H9 (cell line): ENCODE measurements at regions not wholly inside any gene's neighbourhood (a gene's known extent, or its start where the extent isn't known, plus 50 kb on each side); places are given as distances from the start of the nearest gene placed in this dataset.

ENCODE experiments used
- DNase-seq: peaks from one replicate; pipeline ENCODE4 v3.0.0-alpha.2; 2017
- H2AFZ ChIP-seq: one replicate; pipeline ENCODE4 v1.6.1; 2013; ENCODE audit warnings: mild to moderate bottlenecking, low read length, control low read depth, moderate library complexity
- H2AK5ac ChIP-seq: 2 replicates; pipeline ENCODE4 v1.6.1; 2013; ENCODE audit warnings: low read length, control low read depth, mixed read lengths; ENCODE audit not compliant: insufficient read length
- H2BK120ac ChIP-seq: one replicate; pipeline ENCODE4 v1.6.1; 2013; ENCODE audit warnings: low read depth, mild to moderate bottlenecking, low read length, control low read depth, inconsistent platforms; ENCODE audit not compliant: poor library complexity, severe bottlenecking
- H2BK12ac ChIP-seq: 2 replicates; pipeline ENCODE4 v1.6.1; 2013; ENCODE audit warnings: low read length, control low read depth, mixed read lengths, low read depth; ENCODE audit not compliant: insufficient read length
- H2BK15ac ChIP-seq: 2 replicates; pipeline ENCODE4 v1.6.1; 2013; ENCODE audit warnings: low read depth, low read length, control low read depth
- H2BK20ac ChIP-seq: one replicate; pipeline ENCODE4 v1.6.1; 2013; ENCODE audit warnings: low read depth, mild to moderate bottlenecking, low read length, control low read depth, inconsistent platforms; ENCODE audit not compliant: poor library complexity, severe bottlenecking
- H2BK5ac ChIP-seq: 2 replicates; pipeline ENCODE4 v1.6.1; 2013; ENCODE audit warnings: low read length, control low read depth, mixed read lengths; ENCODE audit not compliant: insufficient read length
- H3K14ac ChIP-seq: 2 replicates; pipeline ENCODE4 v1.6.1; 2013; ENCODE audit warnings: low read length, control low read depth; ENCODE audit not compliant: insufficient read depth
- H3K18ac ChIP-seq: 2 replicates; pipeline ENCODE4 v1.6.1; 2013; ENCODE audit warnings: low read depth, mild to moderate bottlenecking, mixed read lengths, low read length, control low read depth; ENCODE audit not compliant: insufficient read length
- H3K23ac ChIP-seq: 2 replicates; pipeline ENCODE4 v1.6.1; 2013; ENCODE audit warnings: low read length, control low read depth, mixed read lengths, low read depth; ENCODE audit not compliant: insufficient read length
- H3K23me2 ChIP-seq: 2 replicates; pipeline ENCODE4 v1.6.1; 2013; ENCODE audit warnings: low read depth, mild to moderate bottlenecking, mixed read lengths, low read length, control low read depth; ENCODE audit not compliant: insufficient read length, poor library complexity, severe bottlenecking
- H3K27ac ChIP-seq: 2 replicates; pipeline ENCODE4 v1.5.1; 2013; ENCODE audit warnings: low read length, control low read depth, mixed read lengths, low read depth; ENCODE audit not compliant: insufficient read length
- H3K27me3 ChIP-seq: 2 replicates; pipeline ENCODE4 v1.6.1; 2013; ENCODE audit warnings: low read length, control low read depth, inconsistent platforms; ENCODE audit not compliant: insufficient read depth
- H3K4ac ChIP-seq: 2 replicates; pipeline ENCODE4 v1.6.1; 2013; ENCODE audit warnings: low read depth, mild to moderate bottlenecking, control low read depth, inconsistent platforms, low read length, moderate library complexity
- H3K4me1 ChIP-seq: 2 replicates; pipeline ENCODE4 v1.6.1; 2013; ENCODE audit warnings: low read length, control low read depth, inconsistent platforms; ENCODE audit not compliant: insufficient read depth
- H3K4me2 ChIP-seq: 2 replicates; pipeline ENCODE4 v1.6.1; 2013; ENCODE audit warnings: low read length, control low read depth, mixed read lengths; ENCODE audit not compliant: insufficient read length, insufficient read depth
- H3K56ac ChIP-seq: 2 replicates; pipeline ENCODE4 v1.6.1; 2013; ENCODE audit warnings: low read depth, mild to moderate bottlenecking, mixed read lengths, low read length, control low read depth; ENCODE audit not compliant: insufficient read length
- H3K79me1 ChIP-seq: 2 replicates; pipeline ENCODE4 v1.6.1; 2013; ENCODE audit warnings: low read depth, mild to moderate bottlenecking, moderate library complexity, low read length, control low read depth, inconsistent platforms; ENCODE audit not compliant: insufficient read depth, poor library complexity, severe bottlenecking
- H3K79me2 ChIP-seq: 2 replicates; pipeline ENCODE4 v1.6.1; 2013; ENCODE audit warnings: low read length, control low read depth, inconsistent platforms; ENCODE audit not compliant: insufficient read depth
- H3K9ac ChIP-seq: 2 replicates; pipeline ENCODE4 v1.6.1; 2013; ENCODE audit warnings: low read length, control low read depth, mixed read lengths; ENCODE audit not compliant: insufficient read length; ENCODE audit errors: extremely low read depth
- H3K9me3 ChIP-seq: one replicate; pipeline ENCODE4 v1.6.1; 2013; ENCODE audit warnings: low read depth, low read length, inconsistent platforms; ENCODE audit not compliant: control insufficient read depth
- H3T11ph ChIP-seq: one replicate; pipeline ENCODE4 v1.6.1; 2013; ENCODE audit warnings: mild to moderate bottlenecking, low read length, control low read depth, inconsistent platforms
- H4K20me1 ChIP-seq: one replicate; pipeline ENCODE4 v1.6.1; 2013; ENCODE audit not compliant: control insufficient read depth, insufficient read length, insufficient read depth
- H4K5ac ChIP-seq: 2 replicates; pipeline ENCODE4 v1.6.1; 2013; ENCODE audit warnings: low read depth, mild to moderate bottlenecking, mixed read lengths, low read length, control low read depth; ENCODE audit not compliant: insufficient read length
- H4K8ac ChIP-seq: replicated peaks from 2 replicates; pipeline ENCODE4 v1.6.1; 2013; ENCODE audit warnings: low read length, control low read depth, mixed read lengths, low read depth; ENCODE audit not compliant: insufficient read length
- H4K91ac ChIP-seq: 2 replicates; pipeline ENCODE4 v1.6.1; 2013; ENCODE audit warnings: low read depth, mild to moderate bottlenecking, moderate library complexity, mixed read lengths, low read length, control low read depth; ENCODE audit not compliant: insufficient read length
- H3K27ac Mint-ChIP-seq, 3 experiments: 2 replicates in 2 of 3; 3 replicates in 1 of 3; pipeline ENCODE4 v1.8.0; 2020 to 2021; ENCODE audit warnings: mixed read lengths in 3 of 3, mild to moderate bottlenecking in 1 of 3, moderate library complexity in 1 of 3
- H3K27me3 Mint-ChIP-seq: 2 replicates; pipeline ENCODE4 v1.8.0; 2021; ENCODE audit warnings: low read depth, mild to moderate bottlenecking, moderate library complexity, mixed read lengths
- H3K36me3 Mint-ChIP-seq, 3 experiments: 2 replicates in 2 of 3; 3 replicates in 1 of 3; pipeline ENCODE4 v1.8.0; 2020 to 2021; ENCODE audit warnings: low read depth in 3 of 3, mixed read lengths in 3 of 3; ENCODE audit not compliant: insufficient read depth in 1 of 3
- H3K4me1 Mint-ChIP-seq, 2 experiments: 2 replicates each; pipeline ENCODE4 v1.8.0; 2020; ENCODE audit warnings: mixed read lengths in 2 of 2
- H3K4me3 Mint-ChIP-seq, 2 experiments: 2 replicates in 1 of 2; 3 replicates in 1 of 2; pipeline ENCODE4 v1.8.0; 2020 to 2021; ENCODE audit warnings: mild to moderate bottlenecking in 2 of 2, mixed read lengths in 2 of 2, moderate library complexity in 1 of 2
- H3K9me3 Mint-ChIP-seq, 2 experiments: 2 replicates in 1 of 2; 3 replicates in 1 of 2; pipeline ENCODE4 v1.8.0; 2020; ENCODE audit warnings: mild to moderate bottlenecking in 2 of 2, mixed read lengths in 2 of 2, moderate library complexity in 1 of 2
- CTCF ChIP-seq: fragments of 200-600 bp; sonication (generic); conservative IDR thresholded peaks from 3 replicates; pipeline ENCODE4 v1.8.0; 2021; ENCODE audit warnings: antibody characterized with exemption, mild to moderate bottlenecking
- WGBS: extraction: QIAGEN DNeasy Blood & Tissue Kit; methylation state at CpG from one replicate; pipeline ENCODE4 v1.1.7; 2013; ENCODE audit warnings: missing lambda C conversion rate, low lambda C conversion rate, mixed read lengths; ENCODE audit not compliant: insufficient read length; ENCODE audit errors: extremely low coverage; 5-methylcytosine and 5-hydroxymethylcytosine counted together

DNA sequence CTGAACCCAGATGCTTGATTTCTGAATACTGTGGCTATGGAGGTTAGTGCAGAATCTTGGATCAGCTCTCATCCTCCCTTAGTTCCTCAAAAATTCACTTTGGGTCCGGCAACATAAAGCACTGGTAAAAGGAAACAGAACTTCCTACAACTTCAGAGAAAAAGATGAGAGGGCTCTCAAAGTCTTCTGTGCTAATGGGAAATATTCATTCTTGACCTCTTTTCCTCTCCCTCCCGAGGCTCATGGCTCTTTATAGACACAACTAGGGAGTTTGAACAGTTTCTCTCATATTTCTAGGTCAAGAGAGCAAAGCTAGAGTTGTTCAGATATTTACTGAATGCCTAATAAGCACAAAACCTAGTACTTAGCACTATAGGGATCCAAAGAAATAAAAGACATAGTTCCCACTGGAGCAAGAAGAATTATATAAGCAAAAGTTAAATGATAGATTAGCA lies 124.1 kb upstream of the TCF21 start:
- Histone ChIP-seq H3K14ac (no peak overlapping the region), H3K27ac (no peak overlapping the region), H3K23ac (no peak overlapping the region), H3K9ac (no peak overlapping the region), H2BK15ac (no peak overlapping the region), H3K18ac (no peak overlapping the region), H4K5ac (no peak overlapping the region), H4K20me1 (no peaks in the 10 kb centered on the region), H2BK20ac (no peak overlapping the region), H4K8ac (no peak overlapping the region), H3K23me2 (no peaks in the 10 kb centered on the region), H4K91ac (no peak overlapping the region), H2AK5ac (no peak overlapping the region), H3K27me3 (no peaks in the 10 kb centered on the region), H2BK120ac (no peak overlapping the region), H3K56ac (no peak overlapping the region), H3K79me1 (no peaks in the 10 kb centered on the region), H2BK5ac (no peak overlapping the region), H3K79me2 (no peaks in the 10 kb centered on the region), H3K4me2 (no peak overlapping the region), H3K4me1 (no peaks in the 10 kb centered on the region), H2BK12ac (no peak overlapping the region), H2AFZ (peak overlapping the region; percentile 75), H3K4ac (no peak overlapping the region), H3K9me3 (no peaks in the 10 kb centered on the region), H3T11ph (no peak overlapping the region)
- Mint-ChIP-seq H3K4me3 (no peak overlapping the region), H3K27ac (no peak overlapping the region), H3K4me1 (peaks cover 9 to 12% of the 10 kb centered on the region in 2 experiments), H3K27me3 (no peaks in the 10 kb centered on the region), H3K36me3 (no peaks in the 10 kb centered on the region), H3K9me3 (no peaks in the 10 kb centered on the region)
- no peak for TF ChIP-seq CTCF
- no CpG with 5 or more reads among the region's 2 CpGs for WGBS
- no peak for DNase-seq
